Mammary epithelial cell (primary cell): ENCODE measurements at regions not wholly inside any gene's neighbourhood (a gene's known extent, or its start where the extent isn't known, plus 50 kb on each side); places are given as distances from the start of the nearest gene placed in this dataset.

Experiments used
- CTCF ChIP-seq, 2 donors: IDR thresholded peaks in 1 of 2; conservative IDR thresholded peaks in 1 of 2; 2 replicates each; pipeline ENCODE4 v1.5.1; 2011 to 2012; ENCODE audit warnings: inconsistent platforms in 2 of 2, low read length in 2 of 2, mild to moderate bottlenecking in 2 of 2, control low read depth in 1 of 2, low read depth in 1 of 2; ENCODE audit not compliant: insufficient read depth in 1 of 2; ENCODE audit errors: extremely low read depth in 1 of 2
- EZH2 ChIP-seq: IDR thresholded peaks from 2 replicates; pipeline ENCODE4 v1.6.1; 2012; ENCODE audit warnings: low read length, inconsistent platforms, borderline replicate concordance

GRCh38 chr16:51408357-51408756 is 257.3 kb upstream of the SALL1 start:
- TF ChIP-seq CTCF (conservative IDR thresholded peaks at IDR 0.05 in 1 of 2, IDR thresholded peaks at IDR 0.05 in 1 of 2; ENCODE audit: extremely low read depth in 1 of 2, insufficient read depth in 1 of 2, low read depth in 1 of 2, low read length in 2 of 2) (no peak), EZH2 (no peak)
